Keratinocyte (primary cell): ENCODE measurements at regions not wholly inside any gene's neighbourhood (a gene's known extent, or its start where the extent isn't known, plus 50 kb on each side); places are given as distances from the start of the nearest gene placed in this dataset.

ENCODE experiments used
- DNase-seq: peaks from one replicate; pipeline ENCODE4 v3.0.0-alpha.2; 2011; ENCODE audit warnings: low read depth, missing footprints, low spot score
- FAIRE-seq: peaks from 2 replicates; lab custom pipeline; 2011; peaks lifted over from hg19 to GRCh38; lab: Jason Lieb, UNC
- H2AFZ ChIP-seq: 2 replicates; pipeline ENCODE4 v1.6.0; 2012; ENCODE audit warnings: low read length, control low read depth, inconsistent platforms; ENCODE audit not compliant: control insufficient read depth
- H3K27ac ChIP-seq: 2 replicates; pipeline ENCODE4 v1.5.1; 2011; ENCODE audit warnings: low read length; ENCODE audit not compliant: control insufficient read depth, insufficient read depth
- H3K27me3 ChIP-seq: 3 replicates; pipeline ENCODE4 v1.6.0; 2011; ENCODE audit warnings: low read length; ENCODE audit not compliant: control insufficient read depth, insufficient read depth; ENCODE audit errors: extremely low read depth
- H3K36me3 ChIP-seq, 2 experiments: 2 replicates in 1 of 2; 3 replicates in 1 of 2; pipeline ENCODE4 v1.5.1; 2011; ENCODE audit warnings: low read length in 2 of 2, mild to moderate bottlenecking in 1 of 2; ENCODE audit not compliant: control insufficient read depth in 2 of 2, insufficient read depth in 2 of 2; ENCODE audit errors: extremely low read depth in 1 of 2
- H3K4me1 ChIP-seq: 3 replicates; pipeline ENCODE4 v1.5.1; 2011; ENCODE audit warnings: low read length; ENCODE audit not compliant: control insufficient read depth, insufficient read depth; ENCODE audit errors: extremely low read depth
- H3K4me2 ChIP-seq: 3 replicates; pipeline ENCODE4 v1.6.0; 2011; ENCODE audit warnings: low read depth, low read length; ENCODE audit not compliant: control insufficient read depth, insufficient read depth; ENCODE audit errors: extremely low read depth
- H3K4me3 ChIP-seq, 3 experiments: fragments of 200-600 bp in 1 of 3; sonication (generic) in 1 of 3; 2 replicates in 2 of 3; 3 replicates in 1 of 3; pipeline ENCODE4 v1.5.1; 2011 to 2016; ENCODE audit warnings: low read length in 3 of 3, mild to moderate bottlenecking in 3 of 3, control low read depth in 2 of 3, inconsistent platforms in 1 of 3, low read depth in 1 of 3, mixed read lengths in 1 of 3, mixed run types in 1 of 3, moderate library complexity in 1 of 3; ENCODE audit not compliant: control insufficient read depth in 2 of 3, insufficient read depth in 2 of 3; ENCODE audit errors: extremely low read depth in 1 of 3
- H3K79me2 ChIP-seq: 2 replicates; pipeline ENCODE4 v1.6.0; 2012; ENCODE audit warnings: low read length; ENCODE audit not compliant: control insufficient read depth, insufficient read depth
- H3K9ac ChIP-seq: 3 replicates; pipeline ENCODE4 v1.6.0; 2011; ENCODE audit warnings: low read length; ENCODE audit not compliant: control insufficient read depth, insufficient read depth; ENCODE audit errors: extremely low read depth
- H3K9me1 ChIP-seq: 3 replicates; pipeline ENCODE4 v1.6.0; 2011; ENCODE audit warnings: low read length; ENCODE audit not compliant: control insufficient read depth, insufficient read depth; ENCODE audit errors: extremely low read depth
- H3K9me3 ChIP-seq: 2 replicates; pipeline ENCODE4 v1.5.1; 2012; ENCODE audit warnings: low read depth, low read length; ENCODE audit not compliant: control insufficient read depth
- H4K20me1 ChIP-seq: 3 replicates; pipeline ENCODE4 v1.6.0; 2011; ENCODE audit warnings: low read length; ENCODE audit not compliant: control insufficient read depth, insufficient read depth; ENCODE audit errors: extremely low read depth
- EZH2 ChIP-seq: IDR thresholded peaks from one replicate; pipeline ENCODE4 v1.6.1; 2012; ENCODE audit warnings: inconsistent platforms, mild to moderate bottlenecking, low read length, moderate library complexity
- dilution Hi-C: fragments of 300-500 bp; cut with MboI; formaldehyde crosslinking; loops from one replicate; pipeline ENCODE4 v1.7.0; 2020; ENCODE audit warnings: low sequenced_read_pairs; ENCODE audit not compliant: extremely low pct_ligation_motif_present
- TF ChIP-seq, protein P1 (sequence below), 3 experiments: IDR thresholded peaks in 1 of 3; conservative IDR thresholded peaks in 1 of 3; optimal IDR thresholded peaks in 1 of 3; 2 replicates in 2 of 3; 3 replicates in 1 of 3; pipeline versions ENCODE3 to v1.5.1; 2011; ENCODE audit warnings: low read length in 3 of 3, mild to moderate bottlenecking in 3 of 3, moderate library complexity in 2 of 3, control low read depth in 1 of 3, inconsistent platforms in 1 of 3; ENCODE audit not compliant: insufficient read depth in 2 of 3; ENCODE audit errors: extremely low read depth in 1 of 3

DNA sequence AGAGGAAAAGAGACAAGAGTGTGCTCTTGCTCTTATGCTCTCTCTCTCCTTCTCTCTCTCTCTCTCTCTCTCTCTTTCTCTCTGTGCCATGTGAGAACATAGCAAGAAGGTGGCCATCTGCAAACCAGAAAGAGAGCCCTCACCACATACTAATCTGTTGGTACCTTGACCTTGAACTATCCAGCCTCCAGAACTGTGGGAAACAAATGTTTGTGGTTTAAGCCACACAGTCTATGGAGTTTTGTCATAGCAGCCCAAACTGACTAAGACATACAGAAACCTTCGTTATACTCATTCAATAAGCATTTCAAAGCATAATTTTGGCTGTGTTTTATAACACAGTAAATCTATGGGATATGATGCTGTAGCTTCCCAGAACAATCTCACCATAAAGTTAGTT is 56.4 kb upstream of the PLPP4 start:
- no peak overlapping the region for H3K9ac ChIP-seq
- H3K4me2 ChIP-seq, result no peak overlapping the region
- FAIRE-seq (no peak), DNase-seq (no peak)
- H3K36me3 ChIP-seq, result no peaks in the 10 kb centered on the region
- H3K79me2 ChIP-seq, result no peaks in the 10 kb centered on the region
- no peaks in the 10 kb centered on the region for H3K27me3 ChIP-seq
- no peak overlapping the region for H3K4me3 ChIP-seq
- no peak overlapping the region for H2AFZ ChIP-seq
- H3K9me3 ChIP-seq, result no peaks in the 10 kb centered on the region
- H3K4me1 ChIP-seq, result peaks cover 5% of the 10 kb centered on the region
- H3K27ac ChIP-seq, result no peak overlapping the region
- no peaks in the 10 kb centered on the region for H4K20me1 ChIP-seq
- TF ChIP-seq EZH2, result no peak
- TF ChIP-seq, protein P1, sequence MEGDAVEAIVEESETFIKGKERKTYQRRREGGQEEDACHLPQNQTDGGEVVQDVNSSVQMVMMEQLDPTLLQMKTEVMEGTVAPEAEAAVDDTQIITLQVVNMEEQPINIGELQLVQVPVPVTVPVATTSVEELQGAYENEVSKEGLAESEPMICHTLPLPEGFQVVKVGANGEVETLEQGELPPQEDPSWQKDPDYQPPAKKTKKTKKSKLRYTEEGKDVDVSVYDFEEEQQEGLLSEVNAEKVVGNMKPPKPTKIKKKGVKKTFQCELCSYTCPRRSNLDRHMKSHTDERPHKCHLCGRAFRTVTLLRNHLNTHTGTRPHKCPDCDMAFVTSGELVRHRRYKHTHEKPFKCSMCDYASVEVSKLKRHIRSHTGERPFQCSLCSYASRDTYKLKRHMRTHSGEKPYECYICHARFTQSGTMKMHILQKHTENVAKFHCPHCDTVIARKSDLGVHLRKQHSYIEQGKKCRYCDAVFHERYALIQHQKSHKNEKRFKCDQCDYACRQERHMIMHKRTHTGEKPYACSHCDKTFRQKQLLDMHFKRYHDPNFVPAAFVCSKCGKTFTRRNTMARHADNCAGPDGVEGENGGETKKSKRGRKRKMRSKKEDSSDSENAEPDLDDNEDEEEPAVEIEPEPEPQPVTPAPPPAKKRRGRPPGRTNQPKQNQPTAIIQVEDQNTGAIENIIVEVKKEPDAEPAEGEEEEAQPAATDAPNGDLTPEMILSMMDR (optimal IDR thresholded peaks at IDR 0.05 in 1 of 3, IDR thresholded peaks at IDR 0.05 in 1 of 3, conservative IDR thresholded peaks at IDR 0.05 in 1 of 3; ENCODE audit: extremely low read depth in 1 of 3, insufficient read depth in 2 of 3, low read length in 3 of 3), result no peak
- H3K9me1 ChIP-seq, result no peaks in the 10 kb centered on the region
- dilution Hi-C loops, result no loop called here

GRCh38 chr10:120402147-120402766 is 54.8 kb upstream of the PLPP4 start:
- no peaks in the 10 kb centered on the region for H3K79me2 ChIP-seq
- no peak overlapping the region for H3K4me2 ChIP-seq
- FAIRE-seq (peak; percentile 61), DNase-seq (no peak)
- H4K20me1 ChIP-seq, result no peaks in the 10 kb centered on the region
- no peak overlapping the region for H3K4me3 ChIP-seq
- H3K9ac ChIP-seq, result no peak overlapping the region
- TF ChIP-seq, protein P1 (optimal IDR thresholded peaks at IDR 0.05 in 1 of 3, IDR thresholded peaks at IDR 0.05 in 1 of 3, conservative IDR thresholded peaks at IDR 0.05 in 1 of 3; ENCODE audit: extremely low read depth in 1 of 3, insufficient read depth in 2 of 3, low read length in 3 of 3), result no peak
- TF ChIP-seq EZH2, result no peak
- H3K27me3 ChIP-seq, result no peaks in the 10 kb centered on the region
- H3K4me1 ChIP-seq, result no peaks in the 10 kb centered on the region
- dilution Hi-C loops, result no loop called here
- no peaks in the 10 kb centered on the region for H3K9me1 ChIP-seq
- no peaks in the 10 kb centered on the region for H3K9me3 ChIP-seq
- H2AFZ ChIP-seq, result no peak overlapping the region
- no peak overlapping the region for H3K27ac ChIP-seq
- H3K36me3 ChIP-seq, result no peaks in the 10 kb centered on the region
